ENCODE measurements at regions not wholly inside any gene's neighbourhood (a gene's known extent, or its start where the extent isn't known, plus 50 kb on each side); places are given as distances from the start of the nearest gene placed in this dataset.

DNA sequence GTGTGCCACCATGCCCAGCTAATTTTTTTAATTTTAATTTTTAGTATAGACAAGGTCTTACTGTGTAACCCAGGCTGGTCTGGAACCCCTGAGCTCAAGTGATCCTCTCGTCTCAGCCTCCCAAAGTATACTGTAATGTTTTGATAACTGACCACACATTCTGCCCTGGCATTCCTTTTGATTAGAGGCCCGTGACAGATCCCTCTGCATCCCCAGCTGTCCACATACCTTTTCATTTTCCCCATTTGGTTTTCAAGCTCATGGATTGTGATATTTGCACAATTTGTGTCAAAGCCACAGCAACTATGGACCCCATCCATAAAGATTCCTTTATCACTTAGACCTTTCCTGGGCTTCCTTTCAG, 116.8 kb upstream of the ATP1A1 start:
- no peaks in the 10 kb centered on the region for H3K4me1 ChIP-seq
- 89 to 93% methylated on average over 2 of the region's 2 CpGs for WGBS, 2 donors
- no peak overlapping the region for H3K4me3 ChIP-seq
- no peaks in the 10 kb centered on the region for H3K36me3 ChIP-seq (ENCODE audit: low read depth, missing control alignments)
- TF ChIP-seq, protein P1, sequence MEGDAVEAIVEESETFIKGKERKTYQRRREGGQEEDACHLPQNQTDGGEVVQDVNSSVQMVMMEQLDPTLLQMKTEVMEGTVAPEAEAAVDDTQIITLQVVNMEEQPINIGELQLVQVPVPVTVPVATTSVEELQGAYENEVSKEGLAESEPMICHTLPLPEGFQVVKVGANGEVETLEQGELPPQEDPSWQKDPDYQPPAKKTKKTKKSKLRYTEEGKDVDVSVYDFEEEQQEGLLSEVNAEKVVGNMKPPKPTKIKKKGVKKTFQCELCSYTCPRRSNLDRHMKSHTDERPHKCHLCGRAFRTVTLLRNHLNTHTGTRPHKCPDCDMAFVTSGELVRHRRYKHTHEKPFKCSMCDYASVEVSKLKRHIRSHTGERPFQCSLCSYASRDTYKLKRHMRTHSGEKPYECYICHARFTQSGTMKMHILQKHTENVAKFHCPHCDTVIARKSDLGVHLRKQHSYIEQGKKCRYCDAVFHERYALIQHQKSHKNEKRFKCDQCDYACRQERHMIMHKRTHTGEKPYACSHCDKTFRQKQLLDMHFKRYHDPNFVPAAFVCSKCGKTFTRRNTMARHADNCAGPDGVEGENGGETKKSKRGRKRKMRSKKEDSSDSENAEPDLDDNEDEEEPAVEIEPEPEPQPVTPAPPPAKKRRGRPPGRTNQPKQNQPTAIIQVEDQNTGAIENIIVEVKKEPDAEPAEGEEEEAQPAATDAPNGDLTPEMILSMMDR (IDR thresholded peaks at IDR 0.05), result no peak
- no peak for TF ChIP-seq POLR2A (IDR thresholded peaks at IDR 0.05)
- H3K9me3 ChIP-seq, result no peaks in the 10 kb centered on the region
- no peak overlapping the region for H3K27ac ChIP-seq
- DNase-seq, result no peak
- H3K27me3 ChIP-seq, result no peaks in the 10 kb centered on the region
- intact Hi-C loops (cut with DNase I; ENCODE audit: low total_unique reads), result no loop called here

DNA sequence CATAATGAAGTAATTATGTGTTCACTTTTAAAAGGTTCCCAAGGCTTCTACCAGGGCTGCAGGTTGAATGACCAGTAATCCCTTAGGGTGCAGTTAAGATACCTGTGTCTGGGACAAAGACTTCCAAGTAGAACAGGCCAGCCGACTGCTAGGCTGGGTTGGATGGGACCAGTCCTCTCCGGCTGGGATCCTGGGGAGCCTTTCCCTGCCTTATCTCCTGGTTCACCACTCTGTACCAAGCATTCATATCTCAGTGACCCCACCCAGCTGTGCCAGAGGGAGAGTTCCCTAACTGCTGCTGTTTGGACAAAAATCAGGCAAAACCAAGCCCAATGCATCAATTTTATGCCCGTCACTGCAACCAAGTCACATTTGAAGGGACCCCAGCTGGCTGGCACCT, 116.2 kb upstream of the ATP1A1 start:
- Histone ChIP-seq H3K36me3 (ENCODE audit: low read depth, missing control alignments) (no peaks in the 10 kb centered on the region), H3K27me3 (no peaks in the 10 kb centered on the region), H3K4me1 (no peaks in the 10 kb centered on the region), H3K9me3 (no peaks in the 10 kb centered on the region), H3K27ac (no peak overlapping the region), H3K4me3 (no peak overlapping the region)
- TF ChIP-seq, protein P1 (IDR thresholded peaks at IDR 0.05), result no peak
- TF ChIP-seq POLR2A (IDR thresholded peaks at IDR 0.05), result no peak
- WGBS, 2 donors, result 60 to 82% methylated on average over 2 to 3 of the region's 3 CpGs
- no peak for DNase-seq
- intact Hi-C loops (cut with DNase I; ENCODE audit: low total_unique reads), result no loop called here

- Histone ChIP-seq H3K4me1 (no peaks in the 10 kb centered on the region), H3K4me3 (no peak overlapping the region), H3K36me3 (ENCODE audit: low read depth, missing control alignments) (no peaks in the 10 kb centered on the region), H3K27ac (no peak overlapping the region), H3K27me3 (no peaks in the 10 kb centered on the region), H3K9me3 (no peaks in the 10 kb centered on the region)
- no peak for DNase-seq
- TF ChIP-seq, protein P1 (IDR thresholded peaks at IDR 0.05), result no peak
- TF ChIP-seq POLR2A (IDR thresholded peaks at IDR 0.05), result no peak
- intact Hi-C loops (cut with DNase I; ENCODE audit: low total_unique reads), result no loop called here
- WGBS, 2 donors, result 71 to 79% methylated on average over 3 of the region's 3 CpGs
Observed at GRCh38 chr1:116257341-116257767, 115.7 kb upstream of the ATP1A1 start.

GRCh38 chr1:116257836-116258235, 115.2 kb upstream of the ATP1A1 start:
- no peaks in the 10 kb centered on the region for H3K36me3 ChIP-seq (ENCODE audit: low read depth, missing control alignments)
- DNase-seq, result no peak
- no peak overlapping the region for H3K27ac ChIP-seq
- no peaks in the 10 kb centered on the region for H3K4me1 ChIP-seq
- no peak overlapping the region for H3K4me3 ChIP-seq
- TF ChIP-seq POLR2A (IDR thresholded peaks at IDR 0.05), result no peak
- TF ChIP-seq, protein P1 (IDR thresholded peaks at IDR 0.05), result no peak
- H3K9me3 ChIP-seq, result no peaks in the 10 kb centered on the region
- intact Hi-C loops (cut with DNase I; ENCODE audit: low total_unique reads), result no loop called here
- H3K27me3 ChIP-seq, result no peaks in the 10 kb centered on the region
- 90 to 98% methylated on average over 3 of the region's 3 CpGs for WGBS, 2 donors

DNA sequence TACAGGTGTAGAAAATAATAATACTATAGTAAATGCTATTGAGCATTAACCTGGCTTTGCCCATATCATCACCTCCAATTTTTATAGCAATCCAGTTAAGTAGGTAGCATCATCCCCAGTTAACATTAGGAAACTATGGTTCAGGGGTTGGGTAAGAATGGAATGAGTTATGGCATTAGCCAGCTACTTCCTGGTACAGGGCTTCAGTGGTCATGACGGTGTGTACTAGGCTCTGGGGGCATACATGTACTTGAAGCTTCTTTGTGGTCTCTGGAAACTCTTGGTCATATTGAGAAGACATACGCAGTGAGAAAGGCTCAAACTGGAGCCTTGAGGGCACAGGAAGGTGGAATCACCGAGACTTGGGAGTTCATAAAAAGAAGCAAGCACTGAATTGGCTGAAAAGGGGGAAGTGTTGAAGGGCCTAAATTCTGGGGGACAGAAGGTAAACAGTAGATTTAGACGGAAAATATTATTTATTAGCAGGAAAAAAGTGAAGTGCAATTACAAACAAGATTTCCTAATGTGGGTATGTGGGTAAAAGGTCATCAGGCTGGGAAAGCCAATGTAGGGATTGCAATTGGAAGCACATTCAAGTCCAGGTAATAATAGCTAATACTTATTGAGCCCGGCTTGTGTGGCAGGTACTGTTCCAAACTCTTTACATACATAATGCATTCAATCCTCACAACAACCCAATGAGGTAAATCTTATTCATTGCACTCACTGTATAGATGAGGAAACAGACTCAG, 114.2 kb upstream of the ATP1A1 start:
- DNase-seq, result no peak
- TF ChIP-seq, protein P1 (IDR thresholded peaks at IDR 0.05), result no peak
- no peak for TF ChIP-seq POLR2A (IDR thresholded peaks at IDR 0.05)
- no peak overlapping the region for H3K4me3 ChIP-seq
- no peaks in the 10 kb centered on the region for H3K9me3 ChIP-seq
- WGBS, 2 donors, result 89 to 93% methylated on average over 5 of the region's 5 CpGs
- H3K36me3 ChIP-seq (ENCODE audit: low read depth, missing control alignments), result no peaks in the 10 kb centered on the region
- intact Hi-C loops (cut with DNase I; ENCODE audit: low total_unique reads), result no loop called here
- H3K27me3 ChIP-seq, result no peaks in the 10 kb centered on the region
- H3K4me1 ChIP-seq, result no peaks in the 10 kb centered on the region
- H3K27ac ChIP-seq, result no peak overlapping the region

All from testis (tissue), 2 donors.